GM12878 (cell line): ENCODE measurements at regions not wholly inside any gene's neighbourhood (a gene's known extent, or its start where the extent isn't known, plus 50 kb on each side); places are given as distances from the start of the nearest gene placed in this dataset.

Experiments
- ATAC-seq: fragments of 200-7000 bp; cut with Tn5 transposase; 3 replicates; pipeline ENCODE4 v1.9.1; 2020; ENCODE audit warnings: mild to moderate bottlenecking, moderate library complexity
- BruUV-seq: library from RNA; stranded (reverse); fragments of 400-500 nt; replicated peaks from 2 replicates; lab custom pipeline; 2021; lab: Mats Ljungman, UMichigan
- CTCF ChIA-PET: fragments of 300-600 bp; sonication (Branson Sonifier 250); formaldehyde crosslinking; extraction: SDS; loops from one replicate; lab custom pipeline; 2021; ENCODE audit warnings: inconsistent platforms; lab: Yijun Ruan, JAX
- POLR2A ChIA-PET: fragments of 350-600 bp; formaldehyde crosslinking; extraction: SDS; loops from one replicate; lab custom pipeline; 2021; ENCODE audit warnings: inconsistent platforms; lab: Charles Lee
- RAD21 ChIA-PET: fragments of 300-600 bp; sonication (Branson Sonifier 250); formaldehyde crosslinking; loops from one replicate; lab custom pipeline; 2023; ENCODE audit warnings: antibody characterized with exemption; ENCODE audit not compliant: unreplicated experiment; lab: Charles Lee
- SMC1A ChIA-PET: fragments of 300-600 bp; sonication (Branson Sonifier 250); formaldehyde crosslinking; loops from one replicate; lab custom pipeline; 2023; ENCODE audit not compliant: unreplicated experiment, uncharacterized antibody; lab: Charles Lee
- DNase-seq: peaks from one replicate; pipeline ENCODE4 v3.0.0-alpha.2; 2011; ENCODE audit warnings: low read depth, low spot score
- FAIRE-seq: peaks from 3 replicates; lab custom pipeline; 2011; peaks lifted over from hg19 to GRCh38; lab: Jason Lieb, UNC
- H2AFZ ChIP-seq: 2 replicates; pipeline ENCODE4 v1.6.0; 2011; ENCODE audit warnings: low read depth, low read length, control low read depth; ENCODE audit not compliant: control insufficient read depth
- H3K27ac ChIP-seq: 2 replicates; pipeline ENCODE4 v1.5.1; 2011; ENCODE audit warnings: control low read depth; ENCODE audit not compliant: control insufficient read depth, insufficient read depth
- H3K27me3 ChIP-seq, 2 experiments: replicated peaks in 1 of 2; 2 replicates each; pipeline versions ENCODE4 v1.6.0 to v1.6.1; 2011; ENCODE audit warnings: low read length in 1 of 2; ENCODE audit not compliant: control insufficient read depth in 2 of 2, insufficient read depth in 2 of 2
- H3K36me3 ChIP-seq, 2 experiments: 2 replicates each; pipeline ENCODE4 v1.5.1; 2011; ENCODE audit warnings: low read length in 1 of 2; ENCODE audit not compliant: control insufficient read depth in 2 of 2, insufficient read depth in 2 of 2
- H3K4me1 ChIP-seq: 2 replicates; pipeline ENCODE4 v1.6.1; 2011; ENCODE audit warnings: mild to moderate bottlenecking, low read length, moderate library complexity, mixed read lengths; ENCODE audit not compliant: control insufficient read depth, insufficient read depth
- H3K4me2 ChIP-seq: 2 replicates; pipeline ENCODE4 v1.6.0; 2011; ENCODE audit warnings: control low read depth; ENCODE audit not compliant: control insufficient read depth, insufficient read depth
- H3K4me3 ChIP-seq: fragments of 200-600 bp; sonication (generic); 2 replicates; pipeline ENCODE4 v1.5.1; 2016
- H3K79me2 ChIP-seq: 2 replicates; pipeline ENCODE4 v1.6.0; 2011; ENCODE audit warnings: low read length; ENCODE audit not compliant: control insufficient read depth, insufficient read depth
- H3K9ac ChIP-seq: 2 replicates; pipeline ENCODE4 v1.8.0; 2011; ENCODE audit warnings: low read length, control low read depth, mixed read lengths; ENCODE audit not compliant: control insufficient read depth, insufficient read depth
- H3K9me3 ChIP-seq: replicated peaks from 3 replicates; pipeline ENCODE4 v1.5.1; 2011; ENCODE audit warnings: mild to moderate bottlenecking, low read length; ENCODE audit not compliant: control insufficient read depth, insufficient read depth
- H4K20me1 ChIP-seq: 2 replicates; pipeline ENCODE4 v1.6.0; 2011; ENCODE audit not compliant: control insufficient read depth, insufficient read depth
- MLLT1 ChIP-seq: fragments of 450-650 bp; IDR thresholded peaks from 2 replicates; pipeline ENCODE4 v1.6.1; 2016; ENCODE audit warnings: mild to moderate bottlenecking
- NR2C2 ChIP-seq: IDR thresholded peaks from 2 replicates; pipeline ENCODE4 v1.6.1; 2011; ENCODE audit warnings: borderline replicate concordance, low read depth; ENCODE audit not compliant: control insufficient read depth, insufficient read length
- POU2F2 ChIP-seq: IDR thresholded peaks from 3 replicates; pipeline ENCODE4 v1.6.1; 2011; ENCODE audit warnings: low read depth, mild to moderate bottlenecking, low read length, borderline replicate concordance
- RBBP5 ChIP-seq: fragments of 200-600 bp; sonication (generic); conservative IDR thresholded peaks from 2 replicates; pipeline ENCODE4 v1.6.1; 2016
- SIX5 ChIP-seq: IDR thresholded peaks from 2 replicates; pipeline ENCODE4 v1.6.1; 2011; ENCODE audit warnings: mild to moderate bottlenecking, low read depth, low read length, moderate library complexity; ENCODE audit not compliant: severe bottlenecking
- SMAD5 ChIP-seq: IDR thresholded peaks from 2 replicates; pipeline ENCODE4 v1.6.1; 2016; ENCODE audit warnings: antibody characterized with exemption, low read depth
- ZBTB40 ChIP-seq: fragments of 450-650 bp; IDR thresholded peaks from 2 replicates; pipeline ENCODE4 v1.6.1; 2016; ENCODE audit warnings: mild to moderate bottlenecking, moderate library complexity, borderline replicate concordance
- WGBS: methylation state at CpG from one replicate; pipeline ENCODE4 v1.1.6; 2016; ENCODE audit warnings: low lambda C conversion rate; ENCODE audit not compliant: insufficient replicate concordance, insufficient coverage; ENCODE audit errors: missing lambda C conversion rate; 5-methylcytosine and 5-hydroxymethylcytosine counted together
- in situ Hi-C: fragments of 300-500 bp; cut with MboI; formaldehyde crosslinking; loops from 9 replicates; pipeline ENCODE4 v1.14.3; 2018; ENCODE audit warnings: mixed read lengths
- intact Hi-C: fragments of 100-400 bp; cut with micrococcal nuclease; formaldehyde crosslinking; loops from one replicate; pipeline ENCODE4 v1.14.2; 2022; ENCODE audit not compliant: unreplicated experiment

- ATAC-seq (no peak), DNase-seq (no peak), FAIRE-seq (no peak)
- Histone ChIP-seq H3K4me1 (no peaks in the 10 kb centered on the region), H3K9ac (no peak overlapping the region), H3K27me3 (no peaks in the 10 kb centered on the region), H3K4me2 (no peak overlapping the region), H3K27ac (no peak overlapping the region), H3K36me3 (no peaks in the 10 kb centered on the region), H3K4me3 (no peak overlapping the region), H4K20me1 (no peaks in the 10 kb centered on the region), H2AFZ (no peak overlapping the region), H3K79me2 (no peaks in the 10 kb centered on the region), H3K9me3 (no peaks in the 10 kb centered on the region)
- no TSS peak for BruUV-seq
- no peak for TF ChIP-seq RBBP5
- no peak for TF ChIP-seq NR2C2
- no peak for TF ChIP-seq MLLT1
- no peak for TF ChIP-seq SIX5
- no peak for TF ChIP-seq SMAD5
- TF ChIP-seq POU2F2 = no peak
- TF ChIP-seq ZBTB40 = no peak
- POLR2A ChIA-PET = no interaction called here
- CTCF ChIA-PET = no interaction called here
- RAD21 ChIA-PET = no interaction called here
- SMC1A ChIA-PET = interaction anchor here (0.7 to 2.1 kb wide), 3 partner anchors 16 to 681 kb away, joined by 3 to 5 read pairs (median 4); no protein-coding TSS in a partner anchor
- intact Hi-C loops (no loop called here), in situ Hi-C loops (no loop called here)
- 0% methylated on average over 3 of the region's 3 CpGs for WGBS
Measured at GRCh38 chr4:156060661-156061060, 107.0 kb upstream of the CTSO start.
